Ecto neural progenitor cell (in vitro differentiated cells): ENCODE measurements at regions not wholly inside any gene's neighbourhood (a gene's known extent, or its start where the extent isn't known, plus 50 kb on each side); places are given as distances from the start of the nearest gene placed in this dataset.
A peak's percentile ranks its signal among the peaks of the same experiment; 100 is the strongest.

Experiments
- DNase-seq: peaks from one replicate; pipeline ENCODE4 v3.0.0-alpha.2; 2018; ENCODE audit warnings: low spot score

GRCh38 chr14:34348592-34348991, 113.4 kb downstream of the SPTSSA start:
- DNase-seq: no peak

- DNase-seq: no peak
These were observed 114.4 kb downstream of the SPTSSA start for GRCh38 chr14:34347683-34348082.

- no peak for DNase-seq
These were observed 116.1 kb downstream of the SPTSSA start for GRCh38 chr14:34345718-34346465.

- DNase-seq: no peak
These were observed 117.7 kb downstream of the SPTSSA start for GRCh38 chr14:34344318-34344717.

- no peak for DNase-seq
These were observed 121.9 kb downstream of the SPTSSA start for GRCh38 chr14:34340025-34340625.

GRCh38 chr14:34338056-34338455, 124.0 kb downstream of the SPTSSA start:
- no peak for DNase-seq

- DNase-seq: no peak
These were observed 125.5 kb downstream of the SPTSSA start for GRCh38 chr14:34336501-34336900.

GRCh38 chr14:34335968-34336367, 126.1 kb downstream of the SPTSSA start:
- no peak for DNase-seq

GRCh38 chr14:34334329-34334728, 127.7 kb downstream of the SPTSSA start:
- no peak for DNase-seq

- peak; percentile 74 for DNase-seq
These were observed 130.1 kb downstream of the SPTSSA start for GRCh38 chr14:34331728-34332623.

GRCh38 chr14:34330846-34331245, 131.2 kb downstream of the SPTSSA start:
- no peak for DNase-seq

- no peak for DNase-seq
These were observed 132.7 kb downstream of the SPTSSA start for GRCh38 chr14:34329301-34329700.

GRCh38 chr14:34328178-34328577, 133.9 kb downstream of the SPTSSA start:
- no peak for DNase-seq

- DNase-seq: no peak
These were observed 136.5 kb downstream of the SPTSSA start for GRCh38 chr14:34325493-34325892.

- DNase-seq: no peak
These were observed 137.7 kb downstream of the SPTSSA start for GRCh38 chr14:34324363-34324795.

- DNase-seq: peak; percentile 62
These were observed 139.1 kb downstream of the SPTSSA start for GRCh38 chr14:34322940-34323418.

- DNase-seq: no peak
These were observed 142.9 kb downstream of the SPTSSA start for GRCh38 chr14:34319140-34319539.

- no peak for DNase-seq
These were observed 144.0 kb downstream of the SPTSSA start for GRCh38 chr14:34318014-34318413.

GRCh38 chr14:34310724-34311123, 151.3 kb downstream of the SPTSSA start:
- no peak for DNase-seq

- DNase-seq: no peak
These were observed 158.2 kb downstream of the SPTSSA start for GRCh38 chr14:34303811-34304210.

GRCh38 chr14:34302654-34303053, 159.4 kb downstream of the SPTSSA start:
- DNase-seq: no peak

GRCh38 chr14:34300882-34301734, 160.9 kb downstream of the SPTSSA start:
- no peak for DNase-seq
